ENCODE measurements at regions not wholly inside any gene's neighbourhood (a gene's known extent, or its start where the extent isn't known, plus 50 kb on each side); places are given as distances from the start of the nearest gene placed in this dataset.

DNA sequence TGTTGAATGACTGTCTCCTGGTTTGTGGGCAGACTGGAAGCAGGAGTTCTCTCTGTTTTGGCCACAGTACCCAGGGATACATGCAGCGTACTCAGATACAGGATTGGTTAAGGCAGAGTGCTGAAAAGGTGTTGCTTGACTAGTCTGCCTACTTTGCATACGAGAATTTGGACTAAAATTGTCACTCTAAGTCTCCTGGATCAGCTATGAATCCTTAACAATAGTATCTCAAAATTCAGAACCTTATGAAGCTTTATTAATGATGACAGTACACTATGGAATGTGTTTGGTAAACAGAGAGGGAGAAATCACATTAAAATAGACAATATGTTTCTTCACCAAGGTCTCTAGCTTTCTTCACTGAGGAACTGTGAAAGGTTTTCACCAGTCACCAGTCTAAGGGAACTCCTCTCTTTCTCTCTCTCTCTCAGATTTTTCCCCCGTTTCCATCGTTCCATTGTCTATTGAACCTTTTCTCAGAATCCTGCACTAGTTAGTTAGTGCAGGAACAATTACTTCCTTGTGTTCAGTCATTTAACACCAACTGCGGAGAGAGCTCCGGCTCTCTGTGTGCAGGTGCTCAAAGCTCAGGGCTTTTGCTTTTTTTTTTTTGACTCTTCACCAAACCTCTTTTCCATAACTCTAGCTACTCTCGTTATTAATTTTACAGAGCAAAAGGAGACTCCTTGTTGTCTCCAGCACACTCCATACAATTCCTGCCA lies 85.9 kb upstream of the FNDC3B start:
- Histone ChIP-seq H3K9ac (ENCODE audit: control insufficient read depth, extremely low read depth, insufficient read depth, low read length) (no peak overlapping the region), H3K79me2 (ENCODE audit: control insufficient read depth, insufficient read depth, low read length) (no peaks in the 10 kb centered on the region), H3K27ac (ENCODE audit: control insufficient read depth, insufficient read depth, low read length) (no peak overlapping the region), H3K9me1 (ENCODE audit: control insufficient read depth, extremely low read depth, insufficient read depth, low read length) (no peaks in the 10 kb centered on the region), H3K36me3 (ENCODE audit: control insufficient read depth in 2 of 2, extremely low read depth in 1 of 2, insufficient read depth in 2 of 2, low read length in 2 of 2) (no peaks in the 10 kb centered on the region), H3K27me3 (ENCODE audit: control insufficient read depth, extremely low read depth, insufficient read depth, low read length) (no peaks in the 10 kb centered on the region), H2AFZ (ENCODE audit: control insufficient read depth, low read length) (no peak overlapping the region), H3K4me1 (ENCODE audit: control insufficient read depth, extremely low read depth, insufficient read depth, low read length) (peaks cover 10% of the 10 kb centered on the region), H4K20me1 (ENCODE audit: control insufficient read depth, extremely low read depth, insufficient read depth, low read length) (no peaks in the 10 kb centered on the region), H3K4me3 (ENCODE audit: control insufficient read depth in 2 of 3, extremely low read depth in 1 of 3, insufficient read depth in 2 of 3, low read depth in 1 of 3, low read length in 3 of 3) (no peak overlapping the region), H3K4me2 (ENCODE audit: control insufficient read depth, extremely low read depth, insufficient read depth, low read depth, low read length) (no peak overlapping the region), H3K9me3 (ENCODE audit: control insufficient read depth, low read depth, low read length) (no peaks in the 10 kb centered on the region)
- dilution Hi-C loops (cut with MboI; ENCODE audit: extremely low pct_ligation_motif_present, low sequenced_read_pairs) = no loop called here
- DNase-seq (ENCODE audit: low read depth, low spot score) (no peak), FAIRE-seq (no peak)
- TF ChIP-seq EZH2 (IDR thresholded peaks at IDR 0.05; ENCODE audit: low read length) (no peak), CTCF (optimal IDR thresholded peaks at IDR 0.05 in 1 of 3, IDR thresholded peaks at IDR 0.05 in 1 of 3, conservative IDR thresholded peaks at IDR 0.05 in 1 of 3; ENCODE audit: extremely low read depth in 1 of 3, insufficient read depth in 2 of 3, low read length in 3 of 3) (no peak)

- Histone ChIP-seq H4K20me1 (ENCODE audit: control insufficient read depth, extremely low read depth, insufficient read depth, low read length) (no peaks in the 10 kb centered on the region), H3K9me3 (ENCODE audit: control insufficient read depth, low read depth, low read length) (no peaks in the 10 kb centered on the region), H3K27me3 (ENCODE audit: control insufficient read depth, extremely low read depth, insufficient read depth, low read length) (no peaks in the 10 kb centered on the region), H3K9ac (ENCODE audit: control insufficient read depth, extremely low read depth, insufficient read depth, low read length) (no peak overlapping the region), H3K36me3 (ENCODE audit: control insufficient read depth in 2 of 2, extremely low read depth in 1 of 2, insufficient read depth in 2 of 2, low read length in 2 of 2) (no peaks in the 10 kb centered on the region), H3K4me3 (ENCODE audit: control insufficient read depth in 2 of 3, extremely low read depth in 1 of 3, insufficient read depth in 2 of 3, low read depth in 1 of 3, low read length in 3 of 3) (no peak overlapping the region), H3K4me2 (ENCODE audit: control insufficient read depth, extremely low read depth, insufficient read depth, low read depth, low read length) (no peak overlapping the region), H3K4me1 (ENCODE audit: control insufficient read depth, extremely low read depth, insufficient read depth, low read length) (peaks cover 10% of the 10 kb centered on the region), H3K9me1 (ENCODE audit: control insufficient read depth, extremely low read depth, insufficient read depth, low read length) (no peaks in the 10 kb centered on the region), H3K27ac (ENCODE audit: control insufficient read depth, insufficient read depth, low read length) (no peak overlapping the region), H2AFZ (ENCODE audit: control insufficient read depth, low read length) (no peak overlapping the region), H3K79me2 (ENCODE audit: control insufficient read depth, insufficient read depth, low read length) (no peaks in the 10 kb centered on the region)
- FAIRE-seq (no peak), DNase-seq (ENCODE audit: low read depth, low spot score) (no peak)
- dilution Hi-C loops (cut with MboI; ENCODE audit: extremely low pct_ligation_motif_present, low sequenced_read_pairs) = no loop called here
- no peak for TF ChIP-seq CTCF (optimal IDR thresholded peaks at IDR 0.05 in 1 of 3, IDR thresholded peaks at IDR 0.05 in 1 of 3, conservative IDR thresholded peaks at IDR 0.05 in 1 of 3; ENCODE audit: extremely low read depth in 1 of 3, insufficient read depth in 2 of 3, low read length in 3 of 3)
- TF ChIP-seq EZH2 (IDR thresholded peaks at IDR 0.05; ENCODE audit: low read length) = no peak
Measured at GRCh38 chr3:171954690-171955383, 84.5 kb upstream of the FNDC3B start.

Data from keratinocyte (primary cell).